ENCODE measurements at regions not wholly inside any gene's neighbourhood (a gene's known extent, or its start where the extent isn't known, plus 50 kb on each side); places are given as distances from the start of the nearest gene placed in this dataset.
"Not testable (repeated sequence)": the region's sequence is repeated elsewhere in the genome, so short reads cannot be mapped to it uniquely, and the experiment has no call there.

DNA sequence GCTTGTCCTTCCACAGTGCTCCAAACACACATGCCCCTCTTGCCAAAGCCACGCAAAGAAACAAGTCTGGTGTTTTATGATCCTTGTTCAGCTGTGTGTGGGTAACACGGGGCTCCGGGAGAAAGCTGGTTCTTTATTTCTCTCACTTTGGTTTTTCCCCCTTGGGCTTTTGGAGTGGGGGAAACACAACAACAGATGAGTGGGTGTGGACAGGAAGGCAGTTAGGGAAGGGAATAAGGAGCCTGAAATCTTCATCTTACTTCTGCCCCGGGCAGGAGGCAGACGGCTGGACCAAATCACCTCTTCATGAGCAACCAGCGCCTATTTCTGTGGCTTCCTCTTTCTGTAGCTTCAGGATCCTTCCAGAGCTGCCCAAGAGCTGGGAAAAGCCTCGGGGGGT lies 218.5 kb downstream of the PHETA1 start:
- DNase-seq: no peak

DNA sequence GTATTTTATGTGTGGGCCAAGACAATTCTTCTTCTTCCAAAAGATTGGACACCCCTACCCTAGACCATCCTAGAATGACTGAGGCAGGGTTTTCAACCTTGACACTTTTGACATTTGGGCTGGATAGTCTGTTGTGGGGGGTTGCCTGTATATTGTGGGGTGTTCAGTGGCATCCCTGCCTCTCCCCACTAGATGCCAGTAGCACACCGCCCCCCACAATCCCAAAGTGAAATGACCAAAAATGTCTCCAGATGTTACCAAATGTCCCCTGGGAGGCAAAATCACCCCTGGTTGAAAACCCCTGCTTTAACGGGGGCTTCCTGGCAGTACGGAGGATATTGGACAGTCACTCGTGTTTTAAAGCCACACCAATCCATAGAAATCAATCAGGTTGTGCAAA lies 219.6 kb downstream of the PHETA1 start:
- no peak for DNase-seq

DNA sequence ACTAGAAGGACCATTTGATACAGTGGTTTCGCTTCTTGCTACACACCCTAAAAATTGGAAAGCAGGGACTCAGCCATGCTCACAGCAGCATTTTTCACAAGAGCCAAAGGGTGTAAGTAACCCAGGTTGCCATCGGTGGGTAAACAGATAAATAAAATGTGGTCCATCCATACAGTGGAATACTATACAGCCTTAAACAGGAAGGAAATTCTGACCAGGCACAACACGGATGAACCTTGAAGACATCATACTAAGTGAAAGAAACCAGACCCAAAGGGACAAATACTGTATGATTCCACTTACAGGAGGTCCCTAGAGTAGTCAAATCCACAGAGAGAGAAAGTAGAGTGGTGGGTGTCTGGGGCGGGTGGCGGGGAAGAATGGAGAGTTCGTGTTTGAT lies 220.9 kb downstream of the PHETA1 start:
- DNase-seq: no peak

DNA sequence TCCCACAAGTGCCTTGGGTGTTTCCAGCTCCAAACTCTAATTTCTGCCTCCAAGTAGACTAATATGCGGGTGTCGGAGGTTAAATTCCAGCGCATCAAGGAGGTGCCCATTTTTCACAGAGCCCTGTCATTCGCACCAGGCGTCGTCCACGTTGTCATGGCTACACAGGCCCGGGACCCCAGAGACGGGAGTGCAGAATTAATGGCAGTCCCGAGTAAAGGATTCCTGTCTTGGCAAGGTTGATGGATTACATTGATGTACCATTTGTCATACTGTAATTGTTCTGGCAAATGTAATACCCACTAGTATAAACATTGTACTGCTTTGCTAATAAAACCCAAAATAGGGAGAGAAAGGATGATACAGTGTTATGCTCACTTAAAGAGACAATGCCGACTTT lies 222.9 kb upstream of the MYL2 start:
- DNase-seq: no peak

DNA sequence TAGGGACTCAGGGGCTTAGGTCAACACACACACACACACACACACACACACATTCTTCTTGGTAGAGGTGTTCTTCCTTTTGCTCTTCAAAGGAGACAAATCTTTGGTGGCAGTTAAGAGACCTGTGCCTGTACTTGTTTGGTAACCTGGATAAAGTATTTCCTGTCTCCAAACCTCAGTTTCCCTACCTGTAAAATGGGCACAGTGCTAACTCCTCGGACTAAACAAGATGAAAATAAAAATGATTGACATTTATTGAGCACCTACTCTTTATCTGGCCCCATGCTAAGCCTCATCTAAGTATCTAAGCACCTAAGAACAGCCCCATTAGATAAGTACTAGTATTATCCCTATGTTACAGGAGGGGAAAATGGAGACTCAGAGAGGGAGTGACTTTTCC lies 220.8 kb upstream of the MYL2 start:
- DNase-seq: no peak

DNA sequence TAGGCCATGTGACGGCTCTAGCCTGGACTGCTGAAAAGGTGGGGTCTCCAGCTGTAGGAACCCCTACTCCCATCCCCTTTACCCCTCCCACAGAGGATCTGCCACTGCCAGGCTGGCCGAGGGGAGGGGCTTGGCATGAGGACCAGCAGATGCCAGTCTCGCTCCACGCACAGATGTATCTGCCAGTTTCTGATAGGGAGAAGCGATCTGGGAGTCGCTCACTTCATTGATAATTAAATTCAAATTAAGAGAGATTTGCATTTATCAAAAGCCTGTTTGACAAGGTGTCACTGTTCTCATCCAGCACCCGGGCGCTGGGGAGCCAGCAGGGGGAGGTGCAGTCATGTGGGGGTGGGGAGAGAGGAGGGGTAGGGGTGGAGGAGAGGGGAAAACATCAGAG lies 217.6 kb upstream of the MYL2 start:
- DNase-seq: no peak

DNA sequence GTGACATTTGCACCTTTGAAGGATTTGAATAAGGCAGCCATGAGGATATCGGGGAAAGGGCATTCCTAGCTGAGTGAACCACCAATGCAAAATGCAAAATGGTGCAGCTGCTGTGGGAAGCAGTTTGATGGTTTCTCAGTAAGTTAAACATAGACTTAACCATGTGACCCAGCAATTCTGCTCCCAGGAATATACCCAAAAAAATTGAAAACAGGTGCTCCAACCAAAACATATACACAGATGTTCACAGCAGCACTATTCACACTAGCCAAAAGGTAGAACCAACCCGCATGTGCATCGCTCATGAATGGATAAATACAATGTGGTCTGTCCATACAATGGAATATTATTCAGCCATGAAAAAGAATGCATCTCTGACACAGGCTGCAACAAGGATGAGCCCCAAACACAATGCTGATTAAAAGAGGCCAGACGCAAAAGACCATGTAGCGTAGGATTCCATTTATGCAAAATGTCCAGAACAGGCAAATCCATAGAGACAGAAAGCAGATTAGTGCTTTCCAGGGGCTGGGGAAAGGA lies 215.0 kb upstream of the MYL2 start:
- DNase-seq: no peak

DNA sequence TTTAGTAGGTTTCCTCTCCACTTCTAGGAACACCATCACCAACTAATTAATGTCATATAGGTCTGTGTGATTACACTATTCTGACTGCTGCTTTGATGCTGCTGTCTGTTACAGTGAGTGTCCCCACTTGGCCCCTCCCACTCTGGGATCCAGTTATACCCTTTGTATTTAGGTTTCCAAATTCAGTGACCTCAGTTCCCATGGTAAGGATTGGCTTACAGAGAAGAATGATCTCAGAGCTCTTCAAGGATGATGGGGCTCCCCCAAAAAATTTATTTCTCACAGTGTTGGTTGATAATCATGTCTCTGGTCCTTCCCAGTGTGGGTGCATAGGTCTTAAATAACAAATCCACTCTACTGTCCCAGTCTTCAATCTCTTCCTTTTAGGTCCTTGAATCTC lies 210.0 kb upstream of the MYL2 start:
- DNase-seq: no peak

DNA sequence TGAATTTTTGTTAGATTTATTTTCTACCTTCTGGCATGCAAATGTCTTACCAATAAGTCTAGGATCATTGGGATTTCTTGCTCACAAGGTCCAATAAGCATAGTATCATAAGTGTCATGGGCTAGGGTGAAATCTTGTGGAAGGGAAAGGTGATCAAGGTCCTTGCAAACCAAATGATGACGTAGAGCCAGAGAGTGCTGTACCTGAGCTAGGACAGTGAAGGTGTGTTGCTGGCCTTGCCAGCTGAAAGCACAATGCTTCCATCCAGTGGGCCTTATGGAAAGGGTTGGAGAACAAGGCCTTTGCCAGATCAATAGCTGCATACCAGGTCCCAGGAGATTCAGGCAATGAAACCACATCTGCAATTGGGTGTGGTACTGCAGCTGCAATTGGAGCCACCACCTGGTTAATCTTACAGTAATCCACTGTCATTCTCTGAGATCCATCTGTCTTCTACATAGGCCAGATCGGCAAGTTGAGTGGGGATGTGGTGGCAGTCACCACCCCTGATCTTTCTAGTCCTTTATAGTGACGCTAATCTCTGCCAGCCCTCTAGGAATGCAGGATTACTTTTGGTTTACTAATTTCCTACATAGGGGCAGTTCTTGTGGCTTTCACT lies 208.9 kb upstream of the MYL2 start:
- DNase-seq: no peak

DNA sequence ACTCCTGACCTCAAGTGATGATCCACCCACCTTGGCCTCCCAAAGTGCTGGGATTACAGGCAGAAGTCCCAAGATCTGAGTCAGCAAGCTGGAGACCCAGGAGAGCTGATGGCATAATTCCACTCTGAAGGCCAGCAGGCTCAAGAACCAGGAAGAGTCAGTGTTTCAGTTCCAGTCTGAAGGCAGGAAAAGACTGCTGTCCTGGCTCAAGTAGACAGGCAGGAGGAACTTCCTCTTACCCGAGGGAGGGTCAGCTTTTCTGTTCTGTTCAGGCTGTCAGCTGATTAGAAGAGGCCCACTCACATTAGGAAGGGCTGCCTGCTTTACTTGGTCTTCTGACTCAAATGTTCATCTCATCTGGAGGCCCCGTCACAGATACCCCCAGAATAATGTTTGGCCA lies 206.0 kb upstream of the MYL2 start:
- no peak for DNase-seq

DNA sequence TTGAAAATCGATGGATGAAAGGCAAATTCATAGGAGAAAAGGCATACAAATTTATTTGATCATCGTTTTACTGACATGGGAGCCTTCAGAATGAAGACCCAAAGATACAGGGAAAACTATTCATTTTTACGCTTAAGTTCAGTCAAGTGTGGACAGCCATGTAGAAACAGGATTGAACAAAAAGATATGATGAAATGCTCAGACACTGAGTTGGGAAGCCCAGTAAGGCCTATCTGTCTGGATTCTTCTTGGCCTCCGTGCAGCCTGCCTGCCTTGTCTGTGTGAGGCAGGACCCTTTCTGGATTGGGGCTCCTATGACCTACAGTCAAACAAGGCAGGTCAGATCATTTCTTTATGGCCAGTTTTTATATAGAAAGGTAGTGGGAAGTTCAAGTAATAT lies 203.8 kb upstream of the MYL2 start:
- no peak for DNase-seq

DNA sequence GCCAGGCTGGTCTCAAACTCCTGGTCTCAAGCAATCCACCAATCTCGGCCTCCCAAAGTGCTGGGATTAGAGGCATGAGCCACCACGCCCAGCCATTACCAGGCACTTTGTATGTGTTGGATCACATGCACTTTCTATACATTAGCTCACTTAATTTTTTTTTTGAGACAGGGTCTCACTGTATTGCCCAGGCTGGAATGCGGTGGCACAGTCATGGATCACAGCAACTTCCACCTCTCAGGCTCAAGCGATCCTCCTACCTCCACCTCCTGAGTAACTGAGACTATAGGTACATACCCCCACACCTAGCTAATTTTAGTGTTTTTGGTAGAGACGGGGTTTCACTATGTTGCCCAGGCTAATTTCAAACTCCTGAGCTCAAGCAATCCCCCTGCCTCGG lies 203.0 kb upstream of the MYL2 start:
- no peak for DNase-seq

DNA sequence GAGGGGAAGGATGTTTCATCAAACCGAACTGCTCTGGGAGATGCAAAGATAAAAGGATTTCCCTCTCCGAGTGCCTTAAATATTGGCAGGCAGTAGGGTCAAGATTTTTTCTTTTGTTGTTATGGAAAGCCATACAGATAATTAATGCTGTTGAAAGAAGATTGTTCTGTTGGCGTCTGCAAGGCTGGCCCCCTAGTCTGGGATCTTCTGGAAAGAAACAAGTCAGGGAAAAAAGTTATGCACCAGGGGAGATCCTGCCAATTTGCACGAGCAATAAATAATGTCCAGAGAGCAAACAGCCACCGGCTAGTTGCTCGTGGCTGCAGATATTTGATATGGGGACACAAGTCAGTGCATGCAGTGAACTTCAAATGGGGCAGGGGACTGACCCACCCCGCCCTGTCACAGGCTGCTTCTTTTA lies 202.1 kb upstream of the MYL2 start:
- no peak for DNase-seq

DNA sequence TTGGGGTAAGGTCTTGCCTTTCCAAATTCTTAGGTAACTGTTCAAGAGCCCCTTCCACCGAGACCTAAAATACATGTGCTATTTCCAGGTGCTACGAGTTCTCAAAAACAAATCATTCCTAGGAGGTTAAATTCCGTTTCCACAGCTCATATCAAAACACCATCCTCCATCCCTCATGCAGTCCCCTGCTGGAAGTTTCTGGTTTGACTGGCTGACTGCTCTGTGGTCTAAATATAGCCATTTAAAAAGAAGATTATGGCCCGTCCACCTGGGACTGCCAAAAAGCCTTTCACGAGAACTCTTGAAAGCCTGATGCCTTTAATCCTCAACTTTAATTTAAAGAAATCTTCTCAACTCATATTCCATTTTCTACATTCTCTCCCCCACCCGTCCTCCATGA lies 201.5 kb upstream of the MYL2 start:
- DNase-seq: no peak

DNA sequence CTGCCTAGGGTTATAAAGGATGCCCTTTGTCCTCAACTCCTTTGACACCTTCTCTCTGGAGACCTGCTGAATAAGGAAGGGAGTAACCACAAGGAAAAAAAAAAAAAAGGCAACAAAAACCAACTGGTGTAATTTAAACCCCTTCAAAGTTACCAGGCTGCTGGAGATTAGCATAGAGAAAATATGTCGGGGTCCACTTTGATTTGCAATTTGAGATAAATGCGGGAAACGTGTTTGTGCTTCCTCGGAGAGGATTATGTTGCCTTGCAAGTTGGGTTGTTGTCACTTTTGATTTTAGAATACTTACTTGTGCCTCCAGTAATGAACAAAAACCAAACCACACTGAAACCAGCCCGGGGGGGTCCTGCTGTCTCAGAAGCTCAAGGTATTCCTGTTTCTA lies 200.2 kb upstream of the MYL2 start:
- DNase-seq: no peak

DNA sequence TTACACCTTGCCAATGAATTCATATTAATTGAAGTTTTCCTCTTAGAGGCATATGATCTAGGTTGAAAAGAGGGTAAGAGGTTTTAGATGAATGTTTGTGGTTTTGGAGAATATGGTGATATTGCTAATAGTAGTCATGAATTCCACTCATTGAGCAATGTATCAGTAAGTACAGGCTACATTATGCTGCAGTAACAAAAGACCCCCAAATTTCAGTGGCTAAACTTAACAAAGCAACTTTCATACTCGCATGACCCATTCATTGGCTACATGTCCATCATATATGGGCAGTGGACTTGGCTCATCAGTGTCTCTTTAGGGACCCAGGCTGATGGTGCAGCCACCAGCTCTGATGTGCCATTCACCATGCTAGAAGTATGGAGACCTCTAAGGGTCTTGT lies 196.6 kb upstream of the MYL2 start:
- DNase-seq: no peak

DNA sequence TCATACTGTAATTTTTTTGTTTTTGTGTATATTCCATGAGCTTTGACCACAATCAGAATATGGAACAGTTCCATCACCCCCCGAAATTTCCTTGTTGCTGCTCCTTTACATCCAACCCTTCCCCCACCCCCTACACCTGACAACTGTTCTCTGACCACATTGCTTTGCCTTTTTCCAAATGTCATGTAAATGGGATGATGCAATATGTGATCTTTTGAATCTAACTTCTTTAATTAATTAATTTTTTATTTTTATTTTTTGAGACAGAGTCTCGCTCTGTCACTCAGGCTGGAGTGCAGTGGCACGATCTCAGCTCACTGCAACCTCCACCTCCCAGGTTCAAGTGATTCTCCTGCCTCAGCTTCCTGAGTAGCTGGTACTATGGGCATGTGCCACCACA lies 192.9 kb upstream of the MYL2 start:
- not testable (repeated sequence) for DNase-seq

DNA sequence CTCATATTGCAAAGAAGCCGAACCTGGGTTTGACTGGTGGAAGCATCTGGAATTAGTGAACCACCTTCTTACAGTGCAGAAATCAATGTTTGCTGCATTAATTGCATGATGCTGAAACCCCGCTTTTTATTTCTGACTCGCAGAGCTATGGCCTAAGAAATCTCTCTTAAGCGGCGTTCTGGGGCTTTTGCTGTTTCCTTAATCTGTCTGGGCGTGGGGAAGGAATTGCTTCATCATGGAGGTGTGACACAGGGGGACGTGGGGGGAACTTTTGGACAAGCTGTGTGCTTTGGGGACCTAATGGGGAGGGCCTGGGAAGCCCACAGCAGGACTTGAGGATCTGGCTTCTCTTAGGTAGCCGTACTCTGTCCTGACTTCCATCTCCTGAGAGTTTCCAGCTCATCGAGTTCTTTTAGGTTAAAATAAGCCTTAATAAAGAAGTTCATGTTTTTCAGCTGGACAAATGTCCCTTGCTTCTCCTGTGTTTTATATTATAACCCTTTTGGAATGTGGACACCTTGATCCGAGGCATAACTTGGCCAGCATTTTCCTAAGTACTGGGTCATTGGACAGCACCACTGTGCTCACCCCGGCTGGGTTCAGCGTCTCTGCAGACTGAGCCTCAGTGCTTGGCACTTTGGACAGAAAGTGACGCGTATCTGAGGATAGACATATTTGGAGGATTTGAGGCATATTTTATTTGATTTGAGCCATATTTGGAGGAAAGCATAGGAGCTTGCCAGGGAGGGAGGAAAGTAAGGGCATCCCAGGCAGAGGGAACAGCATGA lies 192.1 kb upstream of the MYL2 start:
- no peak for DNase-seq

DNA sequence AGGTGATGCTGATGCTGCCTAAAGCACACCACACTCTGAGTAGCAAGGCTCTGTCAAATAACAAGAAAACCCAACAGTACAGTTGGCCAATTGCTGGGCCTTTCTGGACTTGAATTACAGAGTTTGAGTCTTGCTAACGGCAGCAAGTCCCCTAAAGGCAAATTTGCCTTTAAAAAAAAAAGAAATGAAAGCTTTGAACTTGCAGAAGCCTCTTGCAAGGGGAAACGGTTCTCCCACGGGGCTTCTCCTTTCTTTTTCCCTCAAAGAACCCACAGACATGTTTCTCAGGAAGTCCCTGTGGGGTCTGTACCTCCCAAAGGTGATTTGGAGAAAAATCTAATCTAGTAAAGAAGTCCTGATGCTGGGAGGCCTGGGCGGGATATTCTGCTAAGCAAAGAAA lies 191.3 kb upstream of the MYL2 start:
- DNase-seq: no peak

DNA sequence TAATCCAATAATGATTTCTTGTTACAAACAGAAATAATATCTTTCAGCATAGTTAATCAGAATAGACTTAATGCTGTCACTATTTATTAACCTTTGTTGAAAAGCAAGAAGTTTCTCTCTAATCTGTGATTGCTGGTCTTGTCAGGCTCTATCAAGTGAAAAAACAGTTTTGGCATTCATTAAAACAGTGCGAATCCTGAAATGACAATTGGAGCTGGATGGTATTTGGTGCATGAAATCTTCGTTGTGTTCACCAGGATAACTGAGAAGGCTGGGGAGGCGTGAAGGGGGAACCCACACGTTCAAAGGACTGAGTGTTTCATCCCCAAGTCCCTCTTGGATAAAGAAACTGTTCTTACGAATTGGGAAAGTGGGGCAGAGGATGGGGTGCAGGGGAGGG lies 190.2 kb upstream of the MYL2 start:
- no peak for DNase-seq

DNA sequence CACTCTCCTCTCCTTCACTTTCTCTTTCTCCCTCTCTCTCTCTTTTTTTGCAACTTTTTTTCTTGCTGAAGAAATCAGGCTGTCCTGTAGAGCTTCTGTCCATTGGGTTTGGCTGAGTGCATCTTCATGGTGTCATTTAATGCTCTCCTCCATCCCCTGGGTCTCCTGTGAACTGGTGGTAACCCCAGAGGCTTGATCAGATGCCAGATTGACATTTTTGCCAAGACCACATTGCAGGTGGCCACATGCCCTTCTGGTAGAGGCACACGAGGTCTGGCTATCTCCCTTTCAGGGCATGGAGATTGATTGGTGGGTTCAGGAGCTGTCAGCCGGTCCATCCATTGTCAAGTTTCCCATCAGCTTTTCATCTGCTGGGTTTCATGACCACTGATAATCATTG lies 188.3 kb upstream of the MYL2 start:
- DNase-seq: no peak

DNA sequence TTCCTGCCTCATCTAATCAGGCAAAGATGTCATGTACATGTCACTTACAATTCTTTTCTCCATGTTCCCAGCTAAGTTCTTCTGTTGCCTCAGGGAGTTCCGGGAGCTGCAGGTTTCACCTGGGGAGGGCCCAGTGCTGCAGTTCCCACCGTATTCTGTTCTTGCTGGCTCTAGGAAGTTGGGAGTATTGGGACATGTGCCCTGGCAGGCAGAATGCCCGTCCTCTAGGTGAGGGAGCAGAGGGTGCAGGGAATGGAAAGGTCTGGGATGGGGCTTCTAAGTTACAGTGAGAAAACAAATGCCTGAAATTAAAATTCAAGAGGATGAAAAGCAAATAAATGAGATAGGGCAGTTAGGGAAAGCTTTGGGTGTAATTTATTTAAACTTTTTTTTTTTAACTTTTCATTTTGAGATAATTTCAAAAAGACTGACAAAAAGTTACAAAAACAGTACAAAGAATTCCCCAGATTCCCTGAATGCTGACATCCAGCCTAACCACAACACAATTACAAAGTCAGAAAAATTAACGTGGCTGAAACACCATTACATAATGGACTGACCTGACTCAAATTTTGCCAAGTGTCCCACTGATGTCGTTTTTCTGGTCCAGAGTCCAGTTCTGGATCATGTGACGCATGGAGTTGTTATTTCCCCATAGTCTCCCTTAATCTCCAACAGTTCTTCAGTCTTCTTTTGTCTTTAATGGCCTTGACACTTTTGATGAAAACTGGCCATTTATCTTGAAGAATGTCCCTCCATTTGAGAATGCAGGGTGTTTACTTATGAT lies 187.2 kb upstream of the MYL2 start:
- no peak for DNase-seq

DNA sequence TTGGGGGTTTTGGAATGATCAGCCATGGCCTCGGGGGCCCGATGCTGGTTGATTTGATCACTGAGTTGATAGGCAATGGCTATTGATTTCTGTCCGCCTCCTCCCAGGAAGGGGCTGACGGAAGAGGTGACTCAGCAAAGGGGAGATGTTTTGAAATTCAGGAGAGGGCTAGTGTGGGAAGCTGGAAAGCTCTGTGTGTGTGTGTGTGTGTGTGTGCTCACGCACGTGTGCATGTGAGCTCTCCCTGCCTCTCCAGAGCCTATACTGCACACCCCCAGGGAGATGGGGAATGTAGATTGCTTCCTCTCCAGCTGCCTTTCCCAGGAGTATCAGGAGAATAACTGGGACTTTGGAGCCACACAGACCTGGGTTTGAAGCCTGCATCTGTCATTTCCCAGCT lies 184.9 kb upstream of the MYL2 start:
- no peak for DNase-seq

DNA sequence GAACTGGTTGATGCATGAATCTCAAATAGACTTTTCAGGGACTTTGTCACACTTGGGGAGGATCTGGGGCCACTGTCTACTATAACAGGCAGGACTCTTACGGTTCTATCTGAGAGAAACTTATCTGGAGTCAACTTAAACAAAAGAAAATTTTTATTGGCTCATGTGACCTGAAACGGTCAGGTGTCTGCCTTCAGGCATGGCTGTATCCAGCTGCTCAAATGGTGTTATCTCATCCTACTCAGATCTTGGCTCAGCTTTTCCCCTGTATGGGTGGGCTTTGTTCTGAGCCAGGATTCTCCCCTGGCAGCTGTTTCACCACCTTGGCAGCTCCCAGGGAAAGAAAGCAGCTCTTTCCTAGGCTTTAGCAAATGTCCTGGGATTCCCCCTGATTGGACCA lies 183.2 kb upstream of the MYL2 start:
- no peak for DNase-seq

All from stimulated activated CD4-positive, alpha-beta T cell treated with anti-CD3 and anti-CD28 coated beads, Interleukin-15, amount 100 ng/mL, for 24 hours (primary cell).